ENCODE measurements at regions not wholly inside any gene's neighbourhood (a gene's known extent, or its start where the extent isn't known, plus 50 kb on each side); places are given as distances from the start of the nearest gene placed in this dataset.

GRCh38 chr5:169350759-169351240, 49.9 kb upstream of the SLIT3 start:
- DNase-seq: peak; percentile 90

Data from T1000 (cell line).